ENCODE measurements at regions not wholly inside any gene's neighbourhood (a gene's known extent, or its start where the extent isn't known, plus 50 kb on each side); places are given as distances from the start of the nearest gene placed in this dataset.

- Histone ChIP-seq H3K27me3 (no peaks in the 10 kb centered on the region), H3K4me1 (no peaks in the 10 kb centered on the region), H3K36me3 (no peaks in the 10 kb centered on the region), H3K9me3 (no peaks in the 10 kb centered on the region), H3K27ac (no peak overlapping the region), H3K4me3 (no peak overlapping the region)
- 65% methylated on average over 2 of the region's 2 CpGs for WGBS
- TF ChIP-seq, protein P1, sequence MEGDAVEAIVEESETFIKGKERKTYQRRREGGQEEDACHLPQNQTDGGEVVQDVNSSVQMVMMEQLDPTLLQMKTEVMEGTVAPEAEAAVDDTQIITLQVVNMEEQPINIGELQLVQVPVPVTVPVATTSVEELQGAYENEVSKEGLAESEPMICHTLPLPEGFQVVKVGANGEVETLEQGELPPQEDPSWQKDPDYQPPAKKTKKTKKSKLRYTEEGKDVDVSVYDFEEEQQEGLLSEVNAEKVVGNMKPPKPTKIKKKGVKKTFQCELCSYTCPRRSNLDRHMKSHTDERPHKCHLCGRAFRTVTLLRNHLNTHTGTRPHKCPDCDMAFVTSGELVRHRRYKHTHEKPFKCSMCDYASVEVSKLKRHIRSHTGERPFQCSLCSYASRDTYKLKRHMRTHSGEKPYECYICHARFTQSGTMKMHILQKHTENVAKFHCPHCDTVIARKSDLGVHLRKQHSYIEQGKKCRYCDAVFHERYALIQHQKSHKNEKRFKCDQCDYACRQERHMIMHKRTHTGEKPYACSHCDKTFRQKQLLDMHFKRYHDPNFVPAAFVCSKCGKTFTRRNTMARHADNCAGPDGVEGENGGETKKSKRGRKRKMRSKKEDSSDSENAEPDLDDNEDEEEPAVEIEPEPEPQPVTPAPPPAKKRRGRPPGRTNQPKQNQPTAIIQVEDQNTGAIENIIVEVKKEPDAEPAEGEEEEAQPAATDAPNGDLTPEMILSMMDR (IDR thresholded peaks at IDR 0.05), result no peak
- TF ChIP-seq POLR2A (IDR thresholded peaks at IDR 0.05) (no peak), EP300 (IDR thresholded peaks at IDR 0.05) (no peak), POLR2AphosphoS5 (IDR thresholded peaks at IDR 0.05) (no peak)
- no peak for DNase-seq (ENCODE audit: low spot score in 2 of 2)
These were observed 640.9 kb downstream of the NYAP2 start for GRCh38 chr2:226040344-226040900.

- Histone ChIP-seq H3K4me1 (no peaks in the 10 kb centered on the region), H3K27me3 (no peaks in the 10 kb centered on the region), H3K36me3 (no peaks in the 10 kb centered on the region), H3K4me3 (no peak overlapping the region), H3K27ac (no peak overlapping the region), H3K9me3 (no peaks in the 10 kb centered on the region)
- no peak for DNase-seq (ENCODE audit: low spot score in 2 of 2)
- WGBS, result 92% methylated on average over 2 of the region's 2 CpGs
- no peak for TF ChIP-seq POLR2A (IDR thresholded peaks at IDR 0.05)
- no peak for TF ChIP-seq POLR2AphosphoS5 (IDR thresholded peaks at IDR 0.05)
- no peak for TF ChIP-seq EP300 (IDR thresholded peaks at IDR 0.05)
- TF ChIP-seq, protein P1 (IDR thresholded peaks at IDR 0.05), result no peak
These were observed 638.0 kb downstream of the NYAP2 start for GRCh38 chr2:226037526-226037925.

DNA sequence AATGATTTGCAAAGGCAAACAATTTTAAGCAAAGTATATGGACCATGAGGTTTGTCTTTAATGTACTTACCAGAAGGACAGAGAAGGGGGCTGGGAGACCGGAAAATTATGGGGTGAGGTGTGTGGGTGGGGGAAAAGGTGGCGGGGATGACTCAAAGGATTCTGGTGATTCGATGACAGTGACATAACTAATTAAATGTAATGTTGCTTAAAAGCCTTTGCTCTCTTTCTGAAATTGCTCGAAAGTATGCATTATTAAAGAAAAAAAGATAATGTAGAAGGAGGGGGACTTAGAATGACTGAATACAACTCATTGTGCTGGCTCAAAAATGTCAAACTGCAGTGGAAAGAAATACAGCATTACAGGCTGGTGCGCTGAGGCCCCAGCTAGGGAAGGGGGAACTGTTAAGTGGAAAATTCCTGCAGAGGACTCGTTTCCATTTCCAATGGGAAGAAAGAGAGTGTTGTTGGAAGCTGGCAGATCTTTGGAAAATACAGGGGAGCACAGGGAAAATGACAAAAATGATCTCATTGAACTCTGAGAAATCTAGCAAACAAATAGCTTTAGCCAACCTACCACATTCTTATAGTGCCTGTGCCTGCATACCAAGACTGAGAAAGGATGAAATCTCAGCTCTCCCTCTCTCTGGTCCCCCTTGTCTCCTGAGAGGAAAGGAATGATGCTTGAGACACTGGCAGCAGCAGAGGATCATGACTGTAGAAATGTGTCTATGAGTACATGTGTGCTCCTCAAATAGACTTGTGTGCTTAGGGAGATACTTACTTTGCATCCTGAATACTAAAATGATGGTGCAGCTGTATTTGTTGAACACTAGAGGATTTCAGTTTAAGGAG, 632.4 kb downstream of the NYAP2 start:
- no peaks in the 10 kb centered on the region for H3K27me3 ChIP-seq
- peak overlapping the region; percentile 24 for H3K27ac ChIP-seq
- H3K4me3 ChIP-seq, result peak overlapping the region; percentile 48
- DNase-seq (ENCODE audit: low spot score in 2 of 2), result no peak
- TF ChIP-seq POLR2AphosphoS5 (IDR thresholded peaks at IDR 0.05) (no peak), EP300 (IDR thresholded peaks at IDR 0.05) (no peak), POLR2A (IDR thresholded peaks at IDR 0.05) (no peak)
- TF ChIP-seq, protein P1 (IDR thresholded peaks at IDR 0.05), result no peak
- H3K4me1 ChIP-seq, result peaks cover 16% of the 10 kb centered on the region
- H3K36me3 ChIP-seq, result no peaks in the 10 kb centered on the region
- 18% methylated on average over 6 of the region's 6 CpGs for WGBS
- H3K9me3 ChIP-seq, result no peaks in the 10 kb centered on the region

DNA sequence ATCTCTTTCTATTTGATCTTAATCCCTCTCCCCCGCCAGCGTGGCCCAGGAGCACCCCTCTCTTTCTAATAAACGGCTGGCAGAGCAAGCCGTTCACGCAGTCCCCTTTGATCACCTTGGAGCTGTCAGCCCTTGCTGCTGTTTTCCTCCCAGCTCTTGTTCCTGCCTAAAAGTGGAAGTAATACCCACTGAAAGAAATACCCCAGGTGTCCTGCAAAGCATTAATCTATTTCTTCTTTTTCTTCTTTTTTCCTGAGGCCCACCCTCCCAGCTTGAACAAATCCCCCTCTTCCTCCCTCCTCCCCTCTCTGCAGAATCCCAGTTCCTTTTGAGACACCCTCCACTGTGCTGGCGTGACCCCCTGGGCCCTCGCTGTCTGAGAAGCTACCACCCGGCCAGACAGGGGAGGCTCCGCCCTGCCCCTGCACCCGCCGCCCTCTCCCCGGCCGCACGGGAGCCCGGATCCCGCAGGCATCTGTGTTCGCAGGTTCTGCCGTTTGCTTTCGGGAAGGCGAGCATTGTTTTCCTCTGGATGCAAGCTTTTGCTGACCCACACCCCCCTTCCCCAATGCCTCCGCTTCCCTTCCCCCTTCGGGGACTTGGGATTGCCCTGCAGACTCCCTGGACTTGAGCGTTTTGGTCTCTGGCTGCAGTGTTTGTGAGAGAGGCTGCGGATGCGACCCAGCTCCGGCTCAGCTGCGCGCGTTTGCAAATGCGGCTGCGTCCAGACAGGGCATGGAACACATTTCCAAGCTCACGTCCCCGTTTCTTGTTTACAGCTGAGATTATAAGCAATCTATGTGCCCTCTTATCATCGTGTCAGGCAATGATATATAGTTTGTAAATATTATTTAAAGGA, 631.5 kb downstream of the NYAP2 start:
- H3K9me3 ChIP-seq, result no peaks in the 10 kb centered on the region
- H3K27me3 ChIP-seq, result no peaks in the 10 kb centered on the region
- no peaks in the 10 kb centered on the region for H3K36me3 ChIP-seq
- peak overlapping the region; percentile 48 for H3K4me3 ChIP-seq
- WGBS, result 7% methylated on average over 34 of the region's 34 CpGs
- peaks cover 16% of the 10 kb centered on the region for H3K4me1 ChIP-seq
- H3K27ac ChIP-seq, result peak overlapping the region; percentile 24
- DNase-seq (ENCODE audit: low spot score in 2 of 2), result peak; percentile 66 to 86
- TF ChIP-seq POLR2A (IDR thresholded peaks at IDR 0.05) (peak in 1 of 2 donors; percentile 15), EP300 (IDR thresholded peaks at IDR 0.05) (no peak), POLR2AphosphoS5 (IDR thresholded peaks at IDR 0.05) (no peak)
- TF ChIP-seq, protein P1 (IDR thresholded peaks at IDR 0.05), result no peak
